ENCODE measurements at regions not wholly inside any gene's neighbourhood (a gene's known extent, or its start where the extent isn't known, plus 50 kb on each side); places are given as distances from the start of the nearest gene placed in this dataset.

DNA sequence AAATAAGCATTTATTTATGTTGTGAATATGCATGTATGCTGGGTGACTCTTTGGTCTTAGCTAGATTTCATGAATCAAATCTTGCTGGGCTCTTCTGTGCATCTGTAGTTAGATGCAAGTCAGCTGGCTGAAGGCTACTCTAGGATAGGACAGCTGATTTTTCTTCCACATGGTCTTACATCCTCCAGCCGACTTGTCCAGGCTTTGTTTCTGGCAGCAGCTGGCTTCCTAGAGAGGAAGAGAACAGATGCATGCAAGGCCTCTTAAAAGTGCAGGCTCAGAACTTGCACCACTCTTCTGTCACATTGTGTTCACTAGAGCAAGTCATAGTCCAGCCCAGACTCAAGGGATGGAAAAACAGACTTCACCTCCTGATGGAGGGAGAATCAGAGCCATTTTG, 435.4 kb upstream of the STXBP6 start:
- no peak overlapping the region for H3K4me3 ChIP-seq (replicated peaks in 1 of 3; ENCODE audit: insufficient read depth in 1 of 3, low read depth in 1 of 3, low read length in 3 of 3)
- H3K27ac ChIP-seq (ENCODE audit: insufficient read depth, low read depth, low read length) = no peak overlapping the region
- TF ChIP-seq, protein P1, sequence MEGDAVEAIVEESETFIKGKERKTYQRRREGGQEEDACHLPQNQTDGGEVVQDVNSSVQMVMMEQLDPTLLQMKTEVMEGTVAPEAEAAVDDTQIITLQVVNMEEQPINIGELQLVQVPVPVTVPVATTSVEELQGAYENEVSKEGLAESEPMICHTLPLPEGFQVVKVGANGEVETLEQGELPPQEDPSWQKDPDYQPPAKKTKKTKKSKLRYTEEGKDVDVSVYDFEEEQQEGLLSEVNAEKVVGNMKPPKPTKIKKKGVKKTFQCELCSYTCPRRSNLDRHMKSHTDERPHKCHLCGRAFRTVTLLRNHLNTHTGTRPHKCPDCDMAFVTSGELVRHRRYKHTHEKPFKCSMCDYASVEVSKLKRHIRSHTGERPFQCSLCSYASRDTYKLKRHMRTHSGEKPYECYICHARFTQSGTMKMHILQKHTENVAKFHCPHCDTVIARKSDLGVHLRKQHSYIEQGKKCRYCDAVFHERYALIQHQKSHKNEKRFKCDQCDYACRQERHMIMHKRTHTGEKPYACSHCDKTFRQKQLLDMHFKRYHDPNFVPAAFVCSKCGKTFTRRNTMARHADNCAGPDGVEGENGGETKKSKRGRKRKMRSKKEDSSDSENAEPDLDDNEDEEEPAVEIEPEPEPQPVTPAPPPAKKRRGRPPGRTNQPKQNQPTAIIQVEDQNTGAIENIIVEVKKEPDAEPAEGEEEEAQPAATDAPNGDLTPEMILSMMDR (IDR thresholded peaks at IDR 0.05; ENCODE audit: extremely low read depth in 1 of 2, insufficient read depth in 1 of 2, low read depth in 1 of 2, low read length in 2 of 2) = no peak
- TF ChIP-seq FOS (IDR thresholded peaks at IDR 0.05; ENCODE audit: borderline replicate concordance, insufficient read depth, low read length) = no peak
- no peak for TF ChIP-seq POLR2AphosphoS5 (IDR thresholded peaks at IDR 0.05; ENCODE audit: insufficient read depth, low read depth, low read length)
- no peak for TF ChIP-seq POLR2A (IDR thresholded peaks at IDR 0.05; ENCODE audit: low read depth, low read length)
- TF ChIP-seq, protein P2, sequence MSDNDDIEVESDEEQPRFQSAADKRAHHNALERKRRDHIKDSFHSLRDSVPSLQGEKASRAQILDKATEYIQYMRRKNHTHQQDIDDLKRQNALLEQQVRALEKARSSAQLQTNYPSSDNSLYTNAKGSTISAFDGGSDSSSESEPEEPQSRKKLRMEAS (IDR thresholded peaks at IDR 0.05; ENCODE audit: insufficient read depth, insufficient read length) = no peak
- TF ChIP-seq MYC (IDR thresholded peaks at IDR 0.05; ENCODE audit: low read depth, low read length) = no peak
- H3K9me1 ChIP-seq (replicated peaks; ENCODE audit: control insufficient read depth, extremely low read depth, insufficient read depth, low read length) = no peaks in the 10 kb centered on the region
- no peak overlapping the region for H2AFZ ChIP-seq (ENCODE audit: low read depth, low read length)
- no peak overlapping the region for H3K4me2 ChIP-seq (ENCODE audit: insufficient read depth, low read length)
- no peaks in the 10 kb centered on the region for H3K4me1 ChIP-seq (ENCODE audit: control insufficient read depth, extremely low read depth, insufficient read depth, low read length)
- ChIA-PET POLR2A (no interaction called here), CTCF (no interaction called here)
- H3K36me3 ChIP-seq (ENCODE audit: control insufficient read depth in 2 of 2, extremely low read depth in 1 of 2, insufficient read depth in 2 of 2, low read length in 2 of 2) = no peaks in the 10 kb centered on the region
- FAIRE-seq = no peak
- H4K20me1 ChIP-seq (replicated peaks; ENCODE audit: control insufficient read depth, extremely low read depth, insufficient read depth, low read length) = no peaks in the 10 kb centered on the region
- no peaks in the 10 kb centered on the region for H3K27me3 ChIP-seq (ENCODE audit: control insufficient read depth in 2 of 2, insufficient read depth in 2 of 2, low read length in 2 of 2)
- intact Hi-C loops (cut with micrococcal nuclease) (no loop called here), dilution Hi-C loops (cut with MboI; ENCODE audit: extremely low pct_ligation_motif_present, low sequenced_read_pairs) (no loop called here)
- DNase-seq (ENCODE audit: low read depth, low spot score) = no peak
- H3K79me2 ChIP-seq (ENCODE audit: control insufficient read depth, insufficient read depth, low read length) = no peaks in the 10 kb centered on the region
- no TSS peak for BruUV-seq (replicated peaks)
- peaks cover 2% of the 10 kb centered on the region for H3K9me3 ChIP-seq (replicated peaks; ENCODE audit: control insufficient read depth, insufficient read depth, low read length)
- no peak overlapping the region for H3K9ac ChIP-seq (replicated peaks; ENCODE audit: extremely low read depth, insufficient read depth, low read length)

GRCh38 chr14:25484906-25485305, 435.0 kb upstream of the STXBP6 start:
- no peak overlapping the region for H3K4me2 ChIP-seq (ENCODE audit: insufficient read depth, low read length)
- DNase-seq (ENCODE audit: low read depth, low spot score) (no peak), FAIRE-seq (no peak)
- ChIA-PET POLR2A (no interaction called here), CTCF (no interaction called here)
- H3K9me3 ChIP-seq (replicated peaks; ENCODE audit: control insufficient read depth, insufficient read depth, low read length) = peaks cover 2% of the 10 kb centered on the region
- H3K9ac ChIP-seq (replicated peaks; ENCODE audit: extremely low read depth, insufficient read depth, low read length) = no peak overlapping the region
- no peak overlapping the region for H3K4me3 ChIP-seq (replicated peaks in 1 of 3; ENCODE audit: insufficient read depth in 1 of 3, low read depth in 1 of 3, low read length in 3 of 3)
- intact Hi-C loops (cut with micrococcal nuclease) (no loop called here), dilution Hi-C loops (cut with MboI; ENCODE audit: extremely low pct_ligation_motif_present, low sequenced_read_pairs) (no loop called here)
- H2AFZ ChIP-seq (ENCODE audit: low read depth, low read length) = no peak overlapping the region
- H3K36me3 ChIP-seq (ENCODE audit: control insufficient read depth in 2 of 2, extremely low read depth in 1 of 2, insufficient read depth in 2 of 2, low read length in 2 of 2) = no peaks in the 10 kb centered on the region
- no peaks in the 10 kb centered on the region for H3K9me1 ChIP-seq (replicated peaks; ENCODE audit: control insufficient read depth, extremely low read depth, insufficient read depth, low read length)
- H3K27ac ChIP-seq (ENCODE audit: insufficient read depth, low read depth, low read length) = no peak overlapping the region
- no peaks in the 10 kb centered on the region for H4K20me1 ChIP-seq (replicated peaks; ENCODE audit: control insufficient read depth, extremely low read depth, insufficient read depth, low read length)
- no peaks in the 10 kb centered on the region for H3K79me2 ChIP-seq (ENCODE audit: control insufficient read depth, insufficient read depth, low read length)
- TF ChIP-seq FOS (IDR thresholded peaks at IDR 0.05; ENCODE audit: borderline replicate concordance, insufficient read depth, low read length) (no peak), POLR2A (IDR thresholded peaks at IDR 0.05; ENCODE audit: low read depth, low read length) (no peak), POLR2AphosphoS5 (IDR thresholded peaks at IDR 0.05; ENCODE audit: insufficient read depth, low read depth, low read length) (no peak), GATA2 (IDR thresholded peaks at IDR 0.05; ENCODE audit: insufficient read depth, insufficient read length, low read depth, low read length) (no peak), EZH2 (IDR thresholded peaks at IDR 0.05; ENCODE audit: borderline replicate concordance, low read depth, low read length, severe bottlenecking) (no peak), JUN (IDR thresholded peaks at IDR 0.05; ENCODE audit: borderline replicate concordance, insufficient read depth, insufficient read length, low read depth) (no peak), MYC (IDR thresholded peaks at IDR 0.05; ENCODE audit: low read depth, low read length) (no peak)
- TF ChIP-seq, protein P2 (IDR thresholded peaks at IDR 0.05; ENCODE audit: insufficient read depth, insufficient read length) = no peak
- TF ChIP-seq, protein P1 (IDR thresholded peaks at IDR 0.05; ENCODE audit: extremely low read depth in 1 of 2, insufficient read depth in 1 of 2, low read depth in 1 of 2, low read length in 2 of 2) = no peak
- no peaks in the 10 kb centered on the region for H3K4me1 ChIP-seq (ENCODE audit: control insufficient read depth, extremely low read depth, insufficient read depth, low read length)
- no TSS peak for BruUV-seq (replicated peaks)
- H3K27me3 ChIP-seq (ENCODE audit: control insufficient read depth in 2 of 2, insufficient read depth in 2 of 2, low read length in 2 of 2) = no peaks in the 10 kb centered on the region
